H9 (cell line): ENCODE measurements at regions not wholly inside any gene's neighbourhood (a gene's known extent, or its start where the extent isn't known, plus 50 kb on each side); places are given as distances from the start of the nearest gene placed in this dataset.

Source experiments
- DNase-seq: peaks from one replicate; pipeline ENCODE4 v3.0.0-alpha.2; 2017
- H2AFZ ChIP-seq: one replicate; pipeline ENCODE4 v1.6.1; 2013; ENCODE audit warnings: mild to moderate bottlenecking, low read length, control low read depth, moderate library complexity
- H2AK5ac ChIP-seq: 2 replicates; pipeline ENCODE4 v1.6.1; 2013; ENCODE audit warnings: low read length, control low read depth, mixed read lengths; ENCODE audit not compliant: insufficient read length
- H2BK120ac ChIP-seq: one replicate; pipeline ENCODE4 v1.6.1; 2013; ENCODE audit warnings: low read depth, mild to moderate bottlenecking, low read length, control low read depth, inconsistent platforms; ENCODE audit not compliant: poor library complexity, severe bottlenecking
- H2BK12ac ChIP-seq: 2 replicates; pipeline ENCODE4 v1.6.1; 2013; ENCODE audit warnings: low read length, control low read depth, mixed read lengths, low read depth; ENCODE audit not compliant: insufficient read length
- H2BK15ac ChIP-seq: 2 replicates; pipeline ENCODE4 v1.6.1; 2013; ENCODE audit warnings: low read depth, low read length, control low read depth
- H2BK20ac ChIP-seq: one replicate; pipeline ENCODE4 v1.6.1; 2013; ENCODE audit warnings: low read depth, mild to moderate bottlenecking, low read length, control low read depth, inconsistent platforms; ENCODE audit not compliant: poor library complexity, severe bottlenecking
- H2BK5ac ChIP-seq: 2 replicates; pipeline ENCODE4 v1.6.1; 2013; ENCODE audit warnings: low read length, control low read depth, mixed read lengths; ENCODE audit not compliant: insufficient read length
- H3K14ac ChIP-seq: 2 replicates; pipeline ENCODE4 v1.6.1; 2013; ENCODE audit warnings: low read length, control low read depth; ENCODE audit not compliant: insufficient read depth
- H3K18ac ChIP-seq: 2 replicates; pipeline ENCODE4 v1.6.1; 2013; ENCODE audit warnings: low read depth, mild to moderate bottlenecking, mixed read lengths, low read length, control low read depth; ENCODE audit not compliant: insufficient read length
- H3K23ac ChIP-seq: 2 replicates; pipeline ENCODE4 v1.6.1; 2013; ENCODE audit warnings: low read length, control low read depth, mixed read lengths, low read depth; ENCODE audit not compliant: insufficient read length
- H3K23me2 ChIP-seq: 2 replicates; pipeline ENCODE4 v1.6.1; 2013; ENCODE audit warnings: low read depth, mild to moderate bottlenecking, mixed read lengths, low read length, control low read depth; ENCODE audit not compliant: insufficient read length, poor library complexity, severe bottlenecking
- H3K27ac ChIP-seq: 2 replicates; pipeline ENCODE4 v1.5.1; 2013; ENCODE audit warnings: low read length, control low read depth, mixed read lengths, low read depth; ENCODE audit not compliant: insufficient read length
- H3K27me3 ChIP-seq: 2 replicates; pipeline ENCODE4 v1.6.1; 2013; ENCODE audit warnings: low read length, control low read depth, inconsistent platforms; ENCODE audit not compliant: insufficient read depth
- H3K4ac ChIP-seq: 2 replicates; pipeline ENCODE4 v1.6.1; 2013; ENCODE audit warnings: low read depth, mild to moderate bottlenecking, control low read depth, inconsistent platforms, low read length, moderate library complexity
- H3K4me1 ChIP-seq: 2 replicates; pipeline ENCODE4 v1.6.1; 2013; ENCODE audit warnings: low read length, control low read depth, inconsistent platforms; ENCODE audit not compliant: insufficient read depth
- H3K4me2 ChIP-seq: 2 replicates; pipeline ENCODE4 v1.6.1; 2013; ENCODE audit warnings: low read length, control low read depth, mixed read lengths; ENCODE audit not compliant: insufficient read length, insufficient read depth
- H3K56ac ChIP-seq: 2 replicates; pipeline ENCODE4 v1.6.1; 2013; ENCODE audit warnings: low read depth, mild to moderate bottlenecking, mixed read lengths, low read length, control low read depth; ENCODE audit not compliant: insufficient read length
- H3K79me1 ChIP-seq: 2 replicates; pipeline ENCODE4 v1.6.1; 2013; ENCODE audit warnings: low read depth, mild to moderate bottlenecking, moderate library complexity, low read length, control low read depth, inconsistent platforms; ENCODE audit not compliant: insufficient read depth, poor library complexity, severe bottlenecking
- H3K79me2 ChIP-seq: 2 replicates; pipeline ENCODE4 v1.6.1; 2013; ENCODE audit warnings: low read length, control low read depth, inconsistent platforms; ENCODE audit not compliant: insufficient read depth
- H3K9ac ChIP-seq: 2 replicates; pipeline ENCODE4 v1.6.1; 2013; ENCODE audit warnings: low read length, control low read depth, mixed read lengths; ENCODE audit not compliant: insufficient read length; ENCODE audit errors: extremely low read depth
- H3K9me3 ChIP-seq: one replicate; pipeline ENCODE4 v1.6.1; 2013; ENCODE audit warnings: low read depth, low read length, inconsistent platforms; ENCODE audit not compliant: control insufficient read depth
- H3T11ph ChIP-seq: one replicate; pipeline ENCODE4 v1.6.1; 2013; ENCODE audit warnings: mild to moderate bottlenecking, low read length, control low read depth, inconsistent platforms
- H4K20me1 ChIP-seq: one replicate; pipeline ENCODE4 v1.6.1; 2013; ENCODE audit not compliant: control insufficient read depth, insufficient read length, insufficient read depth
- H4K5ac ChIP-seq: 2 replicates; pipeline ENCODE4 v1.6.1; 2013; ENCODE audit warnings: low read depth, mild to moderate bottlenecking, mixed read lengths, low read length, control low read depth; ENCODE audit not compliant: insufficient read length
- H4K8ac ChIP-seq: replicated peaks from 2 replicates; pipeline ENCODE4 v1.6.1; 2013; ENCODE audit warnings: low read length, control low read depth, mixed read lengths, low read depth; ENCODE audit not compliant: insufficient read length
- H4K91ac ChIP-seq: 2 replicates; pipeline ENCODE4 v1.6.1; 2013; ENCODE audit warnings: low read depth, mild to moderate bottlenecking, moderate library complexity, mixed read lengths, low read length, control low read depth; ENCODE audit not compliant: insufficient read length
- H3K27ac Mint-ChIP-seq, 3 experiments: 2 replicates in 2 of 3; 3 replicates in 1 of 3; pipeline ENCODE4 v1.8.0; 2020 to 2021; ENCODE audit warnings: mixed read lengths in 3 of 3, mild to moderate bottlenecking in 1 of 3, moderate library complexity in 1 of 3
- H3K27me3 Mint-ChIP-seq: 2 replicates; pipeline ENCODE4 v1.8.0; 2021; ENCODE audit warnings: low read depth, mild to moderate bottlenecking, moderate library complexity, mixed read lengths
- H3K36me3 Mint-ChIP-seq, 3 experiments: 2 replicates in 2 of 3; 3 replicates in 1 of 3; pipeline ENCODE4 v1.8.0; 2020 to 2021; ENCODE audit warnings: low read depth in 3 of 3, mixed read lengths in 3 of 3; ENCODE audit not compliant: insufficient read depth in 1 of 3
- H3K4me1 Mint-ChIP-seq, 2 experiments: 2 replicates each; pipeline ENCODE4 v1.8.0; 2020; ENCODE audit warnings: mixed read lengths in 2 of 2
- H3K4me3 Mint-ChIP-seq, 2 experiments: 2 replicates in 1 of 2; 3 replicates in 1 of 2; pipeline ENCODE4 v1.8.0; 2020 to 2021; ENCODE audit warnings: mild to moderate bottlenecking in 2 of 2, mixed read lengths in 2 of 2, moderate library complexity in 1 of 2
- H3K9me3 Mint-ChIP-seq, 2 experiments: 2 replicates in 1 of 2; 3 replicates in 1 of 2; pipeline ENCODE4 v1.8.0; 2020; ENCODE audit warnings: mild to moderate bottlenecking in 2 of 2, mixed read lengths in 2 of 2, moderate library complexity in 1 of 2
- WGBS: extraction: QIAGEN DNeasy Blood & Tissue Kit; methylation state at CpG from one replicate; pipeline ENCODE4 v1.1.7; 2013; ENCODE audit warnings: missing lambda C conversion rate, low lambda C conversion rate, mixed read lengths; ENCODE audit not compliant: insufficient read length; ENCODE audit errors: extremely low coverage; 5-methylcytosine and 5-hydroxymethylcytosine counted together
- TF ChIP-seq, protein P1 (sequence below): fragments of 200-600 bp; sonication (generic); conservative IDR thresholded peaks from 3 replicates; pipeline ENCODE4 v1.8.0; 2021; ENCODE audit warnings: antibody characterized with exemption, mild to moderate bottlenecking

DNA sequence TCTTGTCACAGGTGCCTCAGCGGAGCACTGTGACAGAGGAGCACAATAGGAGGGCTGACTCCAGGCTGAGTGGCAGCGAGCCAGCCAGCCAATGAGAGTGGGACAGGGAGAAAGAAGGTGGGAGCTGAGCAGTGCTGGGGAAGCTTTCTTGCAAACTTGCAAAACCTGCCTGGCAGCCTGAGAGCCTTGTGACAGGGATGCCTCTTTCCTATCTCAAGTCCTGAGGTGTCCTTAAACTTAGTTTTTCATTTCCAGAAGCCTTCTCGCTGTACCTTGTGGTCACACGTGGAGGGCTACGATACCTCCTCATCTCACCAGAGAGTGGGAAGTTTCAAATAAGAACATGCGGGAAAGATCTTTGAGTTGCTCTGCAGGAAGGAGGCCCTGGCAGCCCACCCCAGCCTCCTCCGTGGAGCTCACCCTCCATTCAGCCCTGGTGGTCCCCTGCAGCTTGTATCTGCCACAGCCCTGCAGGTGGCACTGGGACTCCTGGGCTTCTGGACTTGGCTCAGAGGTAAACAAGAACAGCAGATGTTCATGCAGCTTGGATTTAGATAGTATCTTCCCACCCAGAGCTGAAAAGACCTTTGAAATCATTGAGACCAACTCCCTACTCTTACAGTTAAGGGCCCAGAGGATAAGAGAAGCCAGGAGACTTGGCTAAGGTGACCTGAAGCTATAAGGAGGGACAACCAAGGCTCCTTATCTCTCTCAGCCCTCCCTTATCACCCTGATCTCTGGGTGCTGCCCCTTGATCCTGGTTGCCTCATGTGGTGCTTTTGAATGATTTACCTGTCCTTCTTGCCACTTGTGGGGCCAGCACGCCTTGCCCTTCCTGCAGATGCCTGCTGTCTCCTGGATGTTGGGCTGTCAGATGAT is 153.5 kb upstream of the MAX start:
- Histone ChIP-seq H2BK15ac (no peak overlapping the region), H3K4ac (no peak overlapping the region), H3K9me3 (no peaks in the 10 kb centered on the region), H3K27me3 (no peaks in the 10 kb centered on the region), H4K5ac (no peak overlapping the region), H2BK120ac (no peak overlapping the region), H3T11ph (no peak overlapping the region), H3K14ac (no peak overlapping the region), H2BK12ac (no peak overlapping the region), H3K18ac (no peak overlapping the region), H3K23me2 (no peaks in the 10 kb centered on the region), H2AK5ac (no peak overlapping the region), H2BK20ac (no peak overlapping the region), H3K79me2 (no peaks in the 10 kb centered on the region), H3K9ac (no peak overlapping the region), H4K91ac (no peak overlapping the region), H2AFZ (no peak overlapping the region), H3K4me2 (peak overlapping the region; percentile 28), H3K27ac (no peak overlapping the region), H4K20me1 (no peaks in the 10 kb centered on the region), H4K8ac (no peak overlapping the region), H3K23ac (no peak overlapping the region), H3K4me1 (no peaks in the 10 kb centered on the region; the same call in 1 of the 2 replicates), H3K56ac (no peak overlapping the region), H3K79me1 (no peaks in the 10 kb centered on the region), H2BK5ac (no peak overlapping the region)
- H3K36me3 Mint-ChIP-seq: peaks cover 0 to 16% (median 5%) of the 10 kb centered on the region in 3 experiments; a peak in 4 of 7 replicates
- TF ChIP-seq, protein P1, sequence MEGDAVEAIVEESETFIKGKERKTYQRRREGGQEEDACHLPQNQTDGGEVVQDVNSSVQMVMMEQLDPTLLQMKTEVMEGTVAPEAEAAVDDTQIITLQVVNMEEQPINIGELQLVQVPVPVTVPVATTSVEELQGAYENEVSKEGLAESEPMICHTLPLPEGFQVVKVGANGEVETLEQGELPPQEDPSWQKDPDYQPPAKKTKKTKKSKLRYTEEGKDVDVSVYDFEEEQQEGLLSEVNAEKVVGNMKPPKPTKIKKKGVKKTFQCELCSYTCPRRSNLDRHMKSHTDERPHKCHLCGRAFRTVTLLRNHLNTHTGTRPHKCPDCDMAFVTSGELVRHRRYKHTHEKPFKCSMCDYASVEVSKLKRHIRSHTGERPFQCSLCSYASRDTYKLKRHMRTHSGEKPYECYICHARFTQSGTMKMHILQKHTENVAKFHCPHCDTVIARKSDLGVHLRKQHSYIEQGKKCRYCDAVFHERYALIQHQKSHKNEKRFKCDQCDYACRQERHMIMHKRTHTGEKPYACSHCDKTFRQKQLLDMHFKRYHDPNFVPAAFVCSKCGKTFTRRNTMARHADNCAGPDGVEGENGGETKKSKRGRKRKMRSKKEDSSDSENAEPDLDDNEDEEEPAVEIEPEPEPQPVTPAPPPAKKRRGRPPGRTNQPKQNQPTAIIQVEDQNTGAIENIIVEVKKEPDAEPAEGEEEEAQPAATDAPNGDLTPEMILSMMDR: peak; percentile 16; the same call in 1 of the 3 replicates
- H3K4me3 Mint-ChIP-seq: peak overlapping the region; percentile 29 to 58
- peaks cover 11 to 15% of the 10 kb centered on the region in 2 experiments; a peak in 4 of 5 replicates for H3K9me3 Mint-ChIP-seq
- peaks cover 31 to 41% of the 10 kb centered on the region in 2 experiments for H3K4me1 Mint-ChIP-seq
- H3K27ac Mint-ChIP-seq: peak overlapping the region; percentile 7 to 96 (median 96); a peak in 5 of 7 replicates
- no peaks in the 10 kb centered on the region; the same call in none of the 2 replicates for H3K27me3 Mint-ChIP-seq
- no CpG with 5 or more reads among the region's 8 CpGs for WGBS
- peak; percentile 96 for DNase-seq
